GM23338 (cell line): ENCODE measurements at regions not wholly inside any gene's neighbourhood (a gene's known extent, or its start where the extent isn't known, plus 50 kb on each side); places are given as distances from the start of the nearest gene placed in this dataset.

Experiments used
- CREB1 ChIP-seq: fragments of 250-450 bp; sonication (Bioruptor Pico); IDR thresholded peaks from 2 replicates; pipeline ENCODE4 v1.5.0; 2020; ENCODE audit warnings: low read depth, mild to moderate bottlenecking, moderate library complexity
- EZH2 ChIP-seq: fragments of 200-600 bp; sonication (generic); IDR thresholded peaks from one replicate; pipeline ENCODE4 v1.8.0; 2017; ENCODE audit warnings: antibody characterized with exemption, mild to moderate bottlenecking, low read depth; ENCODE audit not compliant: unreplicated experiment
- EZH2phosphoT487 ChIP-seq: fragments of 200-600 bp; sonication (generic); IDR thresholded peaks from one replicate; pipeline ENCODE4 v1.8.1; 2018; ENCODE audit warnings: antibody characterized with exemption; ENCODE audit not compliant: unreplicated experiment
- JUNB ChIP-seq: IDR thresholded peaks from one replicate; pipeline ENCODE4 v1.6.1; 2016; ENCODE audit warnings: antibody characterized with exemption; ENCODE audit not compliant: unreplicated experiment
- NANOG ChIP-seq: IDR thresholded peaks from 2 replicates; pipeline ENCODE4 v1.6.1; 2016; ENCODE audit warnings: antibody characterized with exemption, borderline replicate concordance
- POLR2AphosphoS5 ChIP-seq: IDR thresholded peaks from 2 replicates; pipeline ENCODE4 v1.6.1; 2016; ENCODE audit warnings: antibody characterized with exemption, low read depth
- REST ChIP-seq: IDR thresholded peaks from one replicate; pipeline ENCODE4 v1.6.1; 2018; ENCODE audit warnings: antibody characterized with exemption; ENCODE audit not compliant: unreplicated experiment
- STAT1 ChIP-seq: IDR thresholded peaks from one replicate; pipeline ENCODE4 v1.6.1; 2016; ENCODE audit warnings: antibody characterized with exemption; ENCODE audit not compliant: unreplicated experiment
- ZNF114 ChIP-seq: fragments of 250-450 bp; sonication (Bioruptor Pico); IDR thresholded peaks from 2 replicates; pipeline ENCODE4 v1.5.0; 2020; ENCODE audit warnings: mild to moderate bottlenecking, moderate library complexity
- ZNF331 ChIP-seq: fragments of 250-450 bp; sonication (Bioruptor Pico); IDR thresholded peaks from 2 replicates; pipeline ENCODE4 v1.5.0; 2020; ENCODE audit warnings: low read depth, mild to moderate bottlenecking, moderate library complexity
- ZNF462 ChIP-seq: fragments of 250-450 bp; sonication (Bioruptor Pico); IDR thresholded peaks from 2 replicates; pipeline ENCODE4 v1.5.0; 2020; ENCODE audit warnings: mild to moderate bottlenecking, moderate library complexity
- TF ChIP-seq, protein P1 (sequence below), 2 experiments: fragments of 200-600 bp in 1 of 2; sonication (generic) in 1 of 2; conservative IDR thresholded peaks; 2 replicates each; pipeline versions ENCODE4 v1.5.1 to v1.6.1; 2016 to 2017; ENCODE audit warnings: antibody characterized with exemption in 2 of 2, low read depth in 2 of 2, mild to moderate bottlenecking in 2 of 2, moderate library complexity in 1 of 2
- TF ChIP-seq, protein P2 (sequence below): IDR thresholded peaks from 2 replicates; pipeline ENCODE4 v1.6.1; 2016; ENCODE audit warnings: antibody characterized with exemption

DNA sequence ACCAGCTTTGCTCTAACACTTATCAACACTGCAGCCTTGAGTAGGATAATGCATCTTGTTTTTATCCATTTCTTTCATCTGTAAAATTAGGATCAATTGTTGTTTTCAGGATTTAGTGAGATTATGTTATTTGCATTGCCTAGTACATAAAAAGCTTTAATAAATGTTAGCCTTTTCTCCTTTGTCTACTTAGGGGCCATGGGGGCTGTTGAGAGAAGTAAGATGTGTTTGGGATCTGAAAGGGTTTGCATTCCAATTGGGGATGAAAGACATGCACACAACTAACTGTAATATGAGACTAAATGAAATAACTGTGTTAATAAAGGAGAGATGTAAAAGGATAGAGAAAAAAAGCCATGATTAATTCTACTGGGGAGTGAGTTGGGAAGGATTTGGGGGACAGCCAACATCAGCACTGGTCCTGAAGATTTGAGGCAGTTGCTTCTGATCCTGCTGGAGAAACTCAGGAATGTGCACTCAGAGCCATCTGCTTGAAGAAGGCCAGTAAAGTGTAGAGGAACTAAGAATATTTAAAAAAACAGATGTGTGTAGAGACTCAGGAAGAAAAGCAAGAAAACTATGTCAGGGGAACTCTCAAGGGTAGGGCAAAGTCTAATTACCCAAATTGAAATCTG, 236.3 kb downstream of the OLFM4 start:
- TF ChIP-seq, protein P1, sequence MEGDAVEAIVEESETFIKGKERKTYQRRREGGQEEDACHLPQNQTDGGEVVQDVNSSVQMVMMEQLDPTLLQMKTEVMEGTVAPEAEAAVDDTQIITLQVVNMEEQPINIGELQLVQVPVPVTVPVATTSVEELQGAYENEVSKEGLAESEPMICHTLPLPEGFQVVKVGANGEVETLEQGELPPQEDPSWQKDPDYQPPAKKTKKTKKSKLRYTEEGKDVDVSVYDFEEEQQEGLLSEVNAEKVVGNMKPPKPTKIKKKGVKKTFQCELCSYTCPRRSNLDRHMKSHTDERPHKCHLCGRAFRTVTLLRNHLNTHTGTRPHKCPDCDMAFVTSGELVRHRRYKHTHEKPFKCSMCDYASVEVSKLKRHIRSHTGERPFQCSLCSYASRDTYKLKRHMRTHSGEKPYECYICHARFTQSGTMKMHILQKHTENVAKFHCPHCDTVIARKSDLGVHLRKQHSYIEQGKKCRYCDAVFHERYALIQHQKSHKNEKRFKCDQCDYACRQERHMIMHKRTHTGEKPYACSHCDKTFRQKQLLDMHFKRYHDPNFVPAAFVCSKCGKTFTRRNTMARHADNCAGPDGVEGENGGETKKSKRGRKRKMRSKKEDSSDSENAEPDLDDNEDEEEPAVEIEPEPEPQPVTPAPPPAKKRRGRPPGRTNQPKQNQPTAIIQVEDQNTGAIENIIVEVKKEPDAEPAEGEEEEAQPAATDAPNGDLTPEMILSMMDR (conservative IDR thresholded peaks at IDR 0.05; ENCODE audit: low read depth in 2 of 2) = no peak
- TF ChIP-seq EZH2 = no peak
- TF ChIP-seq POLR2AphosphoS5 = no peak
- TF ChIP-seq EZH2phosphoT487 = no peak
- TF ChIP-seq, protein P2, sequence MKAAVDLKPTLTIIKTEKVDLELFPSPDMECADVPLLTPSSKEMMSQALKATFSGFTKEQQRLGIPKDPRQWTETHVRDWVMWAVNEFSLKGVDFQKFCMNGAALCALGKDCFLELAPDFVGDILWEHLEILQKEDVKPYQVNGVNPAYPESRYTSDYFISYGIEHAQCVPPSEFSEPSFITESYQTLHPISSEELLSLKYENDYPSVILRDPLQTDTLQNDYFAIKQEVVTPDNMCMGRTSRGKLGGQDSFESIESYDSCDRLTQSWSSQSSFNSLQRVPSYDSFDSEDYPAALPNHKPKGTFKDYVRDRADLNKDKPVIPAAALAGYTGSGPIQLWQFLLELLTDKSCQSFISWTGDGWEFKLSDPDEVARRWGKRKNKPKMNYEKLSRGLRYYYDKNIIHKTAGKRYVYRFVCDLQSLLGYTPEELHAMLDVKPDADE = no peak
- no peak for TF ChIP-seq REST
- no peak for TF ChIP-seq CREB1 (CRISPR knock-in tag)
- TF ChIP-seq JUNB = no peak
- TF ChIP-seq NANOG = no peak
- TF ChIP-seq ZNF462 (CRISPR knock-in tag) = no peak
- no peak for TF ChIP-seq ZNF331 (CRISPR knock-in tag)
- no peak for TF ChIP-seq ZNF114 (CRISPR knock-in tag)
- TF ChIP-seq STAT1 = no peak
